ENCODE measurements at regions not wholly inside any gene's neighbourhood (a gene's known extent, or its start where the extent isn't known, plus 50 kb on each side); places are given as distances from the start of the nearest gene placed in this dataset.

- Mint-ChIP-seq H3K9me3 (no peaks in the 10 kb centered on the region), H3K4me1 (ENCODE audit: low read depth in 2 of 2) (peaks cover 56 to 65% of the 10 kb centered on the region in 2 donors), H3K36me3 (ENCODE audit: insufficient read depth) (peaks cover 28% of the 10 kb centered on the region), H3K27ac (peak overlapping the region; percentile 92 to 95), H3K27me3 (no peaks in the 10 kb centered on the region), H3K4me3 (peak overlapping the region; percentile 86 to 93)
- DNase-seq (no peak), ATAC-seq (replicated peaks) (no peak)
These were observed 133.7 kb upstream of the RUNX3 start for GRCh38 chr1:25063591-25064416.

- DNase-seq (no peak), ATAC-seq (replicated peaks) (no peak)
- H3K4me1 Mint-ChIP-seq (ENCODE audit: low read depth in 2 of 2) = peaks cover 48 to 60% of the 10 kb centered on the region in 2 donors
These were observed 132.7 kb upstream of the RUNX3 start for GRCh38 chr1:25062621-25063255.

GRCh38 chr1:25061261-25061995 is 131.4 kb upstream of the RUNX3 start:
- ATAC-seq (replicated peaks) (no peak), DNase-seq (no peak)
- H3K9me3 Mint-ChIP-seq = no peaks in the 10 kb centered on the region
- H3K27ac Mint-ChIP-seq = no peak overlapping the region
- H3K27me3 Mint-ChIP-seq = no peaks in the 10 kb centered on the region
- peaks cover 23% of the 10 kb centered on the region for H3K36me3 Mint-ChIP-seq (ENCODE audit: insufficient read depth)
- H3K4me3 Mint-ChIP-seq = peak overlapping the region in 1 of 2 donors; percentile 10
- H3K4me1 Mint-ChIP-seq (ENCODE audit: low read depth in 2 of 2) = peaks cover 42 to 48% of the 10 kb centered on the region in 2 donors

More at GRCh38 chr1:25062621-25063255, 132.7 kb upstream of the RUNX3 start:
- Mint-ChIP-seq H3K4me3 (peak overlapping the region; percentile 20 to 31), H3K27ac (peak overlapping the region; percentile 92 to 95), H3K9me3 (no peaks in the 10 kb centered on the region), H3K36me3 (ENCODE audit: insufficient read depth) (peaks cover 28% of the 10 kb centered on the region), H3K27me3 (no peaks in the 10 kb centered on the region)

- Mint-ChIP-seq H3K27ac (peak overlapping the region; percentile 44 to 46), H3K4me1 (ENCODE audit: low read depth in 2 of 2) (peaks cover 14 to 29% of the 10 kb centered on the region in 2 donors), H3K4me3 (no peak overlapping the region), H3K36me3 (ENCODE audit: insufficient read depth) (peaks cover 3% of the 10 kb centered on the region), H3K9me3 (no peaks in the 10 kb centered on the region), H3K27me3 (peaks cover 0 to 35% of the 10 kb centered on the region in 2 donors)
- no peak for DNase-seq
- ATAC-seq (replicated peaks) = no peak
These were observed 127.1 kb upstream of the RUNX3 start for GRCh38 chr1:25057188-25057587.

- H3K27me3 Mint-ChIP-seq = peaks cover 0 to 40% of the 10 kb centered on the region in 2 donors
- DNase-seq (no peak), ATAC-seq (replicated peaks) (no peak)
- no peak overlapping the region for H3K4me3 Mint-ChIP-seq
- H3K9me3 Mint-ChIP-seq = no peaks in the 10 kb centered on the region
- H3K27ac Mint-ChIP-seq = peak overlapping the region; percentile 44 to 46
- H3K36me3 Mint-ChIP-seq (ENCODE audit: insufficient read depth) = peaks cover 3% of the 10 kb centered on the region
- peaks cover 9 to 23% of the 10 kb centered on the region in 2 donors for H3K4me1 Mint-ChIP-seq (ENCODE audit: low read depth in 2 of 2)
These were observed 126.5 kb upstream of the RUNX3 start for GRCh38 chr1:25056536-25056935.

GRCh38 chr1:25055961-25056360 is 125.9 kb upstream of the RUNX3 start:
- no peak for DNase-seq
- Mint-ChIP-seq H3K36me3 (ENCODE audit: insufficient read depth) (peaks cover 3% of the 10 kb centered on the region), H3K4me1 (ENCODE audit: low read depth in 2 of 2) (peaks cover 9 to 18% of the 10 kb centered on the region in 2 donors), H3K4me3 (no peak overlapping the region), H3K27me3 (peaks cover 0 to 40% of the 10 kb centered on the region in 2 donors), H3K27ac (peak overlapping the region in 1 of 2 donors; percentile 46), H3K9me3 (no peaks in the 10 kb centered on the region)
- ATAC-seq (replicated peaks) = no peak

GRCh38 chr1:25055324-25055780 is 125.3 kb upstream of the RUNX3 start:
- H3K4me3 Mint-ChIP-seq = no peak overlapping the region
- H3K27ac Mint-ChIP-seq = no peak overlapping the region
- no peak for ATAC-seq (replicated peaks)
- peaks cover 9 to 18% of the 10 kb centered on the region in 2 donors for H3K4me1 Mint-ChIP-seq (ENCODE audit: low read depth in 2 of 2)
- H3K36me3 Mint-ChIP-seq (ENCODE audit: insufficient read depth) = peaks cover 3% of the 10 kb centered on the region
- peaks cover 0 to 40% of the 10 kb centered on the region in 2 donors for H3K27me3 Mint-ChIP-seq
- DNase-seq = no peak
- H3K9me3 Mint-ChIP-seq = no peaks in the 10 kb centered on the region

- DNase-seq (no peak), ATAC-seq (replicated peaks) (no peak)
- Mint-ChIP-seq H3K27me3 (peaks cover 0 to 40% of the 10 kb centered on the region in 2 donors), H3K4me1 (ENCODE audit: low read depth in 2 of 2) (peaks cover 9 to 19% of the 10 kb centered on the region in 2 donors), H3K4me3 (no peak overlapping the region), H3K27ac (peak overlapping the region; percentile 14 to 23), H3K9me3 (no peaks in the 10 kb centered on the region), H3K36me3 (ENCODE audit: insufficient read depth) (peaks cover 3% of the 10 kb centered on the region)
These were observed 124.6 kb upstream of the RUNX3 start for GRCh38 chr1:25054526-25055323.

GRCh38 chr1:25053576-25054250 is 123.6 kb upstream of the RUNX3 start:
- H3K4me1 Mint-ChIP-seq (ENCODE audit: low read depth in 2 of 2) = peaks cover 12 to 23% of the 10 kb centered on the region in 2 donors
- no peak overlapping the region for H3K4me3 Mint-ChIP-seq
- H3K36me3 Mint-ChIP-seq (ENCODE audit: insufficient read depth) = peaks cover 3% of the 10 kb centered on the region
- H3K27ac Mint-ChIP-seq = no peak overlapping the region
- H3K27me3 Mint-ChIP-seq = peaks cover 0 to 40% of the 10 kb centered on the region in 2 donors
- DNase-seq (no peak), ATAC-seq (replicated peaks) (no peak)
- H3K9me3 Mint-ChIP-seq = no peaks in the 10 kb centered on the region

- Mint-ChIP-seq H3K27me3 (peaks cover 0 to 40% of the 10 kb centered on the region in 2 donors), H3K4me1 (ENCODE audit: low read depth in 2 of 2) (peaks cover 15 to 23% of the 10 kb centered on the region in 2 donors), H3K27ac (peak overlapping the region in 1 of 2 donors; percentile 25), H3K36me3 (ENCODE audit: insufficient read depth) (peaks cover 3% of the 10 kb centered on the region), H3K9me3 (no peaks in the 10 kb centered on the region), H3K4me3 (no peak overlapping the region)
- ATAC-seq (replicated peaks) = no peak
- no peak for DNase-seq
These were observed 121.8 kb upstream of the RUNX3 start for GRCh38 chr1:25051906-25052305.

GRCh38 chr1:25051504-25051903 is 121.4 kb upstream of the RUNX3 start:
- ATAC-seq (replicated peaks) (no peak), DNase-seq (no peak)
- H3K4me3 Mint-ChIP-seq = no peak overlapping the region
- no peak overlapping the region for H3K27ac Mint-ChIP-seq
- no peaks in the 10 kb centered on the region for H3K9me3 Mint-ChIP-seq
- H3K36me3 Mint-ChIP-seq (ENCODE audit: insufficient read depth) = peaks cover 3% of the 10 kb centered on the region
- H3K4me1 Mint-ChIP-seq (ENCODE audit: low read depth in 2 of 2) = peaks cover 15 to 23% of the 10 kb centered on the region in 2 donors
- H3K27me3 Mint-ChIP-seq = peaks cover 0 to 40% of the 10 kb centered on the region in 2 donors

- no peak for DNase-seq
- peaks cover 12 to 17% of the 10 kb centered on the region in 2 donors for H3K4me1 Mint-ChIP-seq (ENCODE audit: low read depth in 2 of 2)
- H3K9me3 Mint-ChIP-seq = no peaks in the 10 kb centered on the region
- H3K27me3 Mint-ChIP-seq = peaks cover 0 to 30% of the 10 kb centered on the region in 2 donors
- H3K27ac Mint-ChIP-seq = no peak overlapping the region
- no peak for ATAC-seq (replicated peaks)
- H3K36me3 Mint-ChIP-seq (ENCODE audit: insufficient read depth) = peaks cover 3% of the 10 kb centered on the region
- no peak overlapping the region for H3K4me3 Mint-ChIP-seq
These were observed 120.1 kb upstream of the RUNX3 start for GRCh38 chr1:25050165-25050564.
